Ishikawa (cell line): ENCODE measurements at regions not wholly inside any gene's neighbourhood (a gene's known extent, or its start where the extent isn't known, plus 50 kb on each side); places are given as distances from the start of the nearest gene placed in this dataset.

Experiments
- CEBPB ChIP-seq: IDR thresholded peaks from 2 replicates; pipeline ENCODE4 v1.6.1; 2012
- CREB1 ChIP-seq: IDR thresholded peaks from 2 replicates; pipeline ENCODE4 v1.6.1; 2012; ENCODE audit warnings: low read depth
- EGR1 ChIP-seq: IDR thresholded peaks from 2 replicates; pipeline ENCODE4 v1.6.1; 2012
- EP300 ChIP-seq: IDR thresholded peaks from 2 replicates; pipeline ENCODE4 v1.6.1; 2012; ENCODE audit warnings: borderline replicate concordance
- FOXM1 ChIP-seq: IDR thresholded peaks from 2 replicates; pipeline ENCODE4 v1.6.1; 2012; ENCODE audit warnings: low read depth, borderline replicate concordance
- NFIC ChIP-seq: IDR thresholded peaks from 2 replicates; pipeline ENCODE4 v1.6.1; 2012
- RAD21 ChIP-seq: IDR thresholded peaks from 2 replicates; pipeline ENCODE4 v1.6.1; 2012; ENCODE audit warnings: low read depth
- TAF1 ChIP-seq: IDR thresholded peaks from 2 replicates; pipeline ENCODE4 v1.6.1; 2012; ENCODE audit warnings: low read depth, mild to moderate bottlenecking
- TCF12 ChIP-seq: IDR thresholded peaks from 2 replicates; pipeline ENCODE4 v1.6.1; 2012; ENCODE audit warnings: low read depth
- TEAD4 ChIP-seq: IDR thresholded peaks from 2 replicates; pipeline ENCODE4 v1.6.1; 2012
- USF1 ChIP-seq: IDR thresholded peaks from 2 replicates; pipeline ENCODE4 v1.6.1; 2012
- YY1 ChIP-seq: IDR thresholded peaks from 2 replicates; pipeline ENCODE4 v1.6.1; 2012; ENCODE audit warnings: low read depth
- ZBTB7A ChIP-seq: IDR thresholded peaks from 2 replicates; pipeline ENCODE4 v1.6.1; 2012; ENCODE audit warnings: low read depth
- TF ChIP-seq, protein P1 (sequence below): IDR thresholded peaks from 2 replicates; pipeline ENCODE4 v1.6.1; 2012
- TF ChIP-seq, protein P2 (sequence below): IDR thresholded peaks from 2 replicates; pipeline ENCODE4 v1.6.1; 2012; ENCODE audit warnings: low read depth, mild to moderate bottlenecking

DNA sequence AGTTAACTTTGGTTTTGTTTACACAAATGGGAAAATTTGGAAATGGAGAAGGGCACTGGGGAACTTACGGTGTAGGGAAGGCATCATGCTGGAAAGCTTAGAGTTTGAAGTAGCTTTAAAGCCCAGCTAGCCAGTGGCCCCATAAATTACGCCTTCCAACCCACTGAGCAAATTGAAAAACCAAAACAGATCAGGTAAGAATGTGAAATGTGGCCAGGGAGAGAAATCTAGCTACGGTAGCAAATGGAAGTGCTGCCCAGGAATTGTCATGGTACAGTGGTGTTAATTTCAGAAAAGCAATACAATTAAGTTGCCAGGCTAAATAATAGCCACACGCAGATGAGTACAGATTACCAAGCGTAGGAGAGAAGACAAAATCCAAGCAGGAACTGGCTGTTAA lies 654.8 kb downstream of the PRELID2 start:
- TF ChIP-seq FOXM1 (no peak), ZBTB7A (no peak), CREB1 (no peak), TEAD4 (no peak), TCF12 (no peak), EGR1 (no peak), CEBPB (no peak), NFIC (no peak), YY1 (no peak), EP300 (no peak)
- TF ChIP-seq, protein P1, sequence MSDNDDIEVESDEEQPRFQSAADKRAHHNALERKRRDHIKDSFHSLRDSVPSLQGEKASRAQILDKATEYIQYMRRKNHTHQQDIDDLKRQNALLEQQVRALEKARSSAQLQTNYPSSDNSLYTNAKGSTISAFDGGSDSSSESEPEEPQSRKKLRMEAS: no peak
- TF ChIP-seq, protein P2, sequence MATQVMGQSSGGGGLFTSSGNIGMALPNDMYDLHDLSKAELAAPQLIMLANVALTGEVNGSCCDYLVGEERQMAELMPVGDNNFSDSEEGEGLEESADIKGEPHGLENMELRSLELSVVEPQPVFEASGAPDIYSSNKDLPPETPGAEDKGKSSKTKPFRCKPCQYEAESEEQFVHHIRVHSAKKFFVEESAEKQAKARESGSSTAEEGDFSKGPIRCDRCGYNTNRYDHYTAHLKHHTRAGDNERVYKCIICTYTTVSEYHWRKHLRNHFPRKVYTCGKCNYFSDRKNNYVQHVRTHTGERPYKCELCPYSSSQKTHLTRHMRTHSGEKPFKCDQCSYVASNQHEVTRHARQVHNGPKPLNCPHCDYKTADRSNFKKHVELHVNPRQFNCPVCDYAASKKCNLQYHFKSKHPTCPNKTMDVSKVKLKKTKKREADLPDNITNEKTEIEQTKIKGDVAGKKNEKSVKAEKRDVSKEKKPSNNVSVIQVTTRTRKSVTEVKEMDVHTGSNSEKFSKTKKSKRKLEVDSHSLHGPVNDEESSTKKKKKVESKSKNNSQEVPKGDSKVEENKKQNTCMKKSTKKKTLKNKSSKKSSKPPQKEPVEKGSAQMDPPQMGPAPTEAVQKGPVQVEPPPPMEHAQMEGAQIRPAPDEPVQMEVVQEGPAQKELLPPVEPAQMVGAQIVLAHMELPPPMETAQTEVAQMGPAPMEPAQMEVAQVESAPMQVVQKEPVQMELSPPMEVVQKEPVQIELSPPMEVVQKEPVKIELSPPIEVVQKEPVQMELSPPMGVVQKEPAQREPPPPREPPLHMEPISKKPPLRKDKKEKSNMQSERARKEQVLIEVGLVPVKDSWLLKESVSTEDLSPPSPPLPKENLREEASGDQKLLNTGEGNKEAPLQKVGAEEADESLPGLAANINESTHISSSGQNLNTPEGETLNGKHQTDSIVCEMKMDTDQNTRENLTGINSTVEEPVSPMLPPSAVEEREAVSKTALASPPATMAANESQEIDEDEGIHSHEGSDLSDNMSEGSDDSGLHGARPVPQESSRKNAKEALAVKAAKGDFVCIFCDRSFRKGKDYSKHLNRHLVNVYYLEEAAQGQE: no peak

GRCh38 chr5:145178641-145179523 lies 656.3 kb downstream of the PRELID2 start:
- TF ChIP-seq TEAD4 (0 out of 2 replicates have a peak, but pooled peaks have one; percentile 4), EP300 (no peak)

- TF ChIP-seq, protein P2: no peak
- no peak for TF ChIP-seq NFIC
- no peak for TF ChIP-seq ZBTB7A
- no peak for TF ChIP-seq FOXM1
- no peak for TF ChIP-seq TEAD4
- TF ChIP-seq EP300: no peak
These were observed 659.1 kb downstream of the PRELID2 start for GRCh38 chr5:145176041-145176440.

- TF ChIP-seq CREB1: no peak
- no peak for TF ChIP-seq RAD21
- TF ChIP-seq EGR1: no peak
- TF ChIP-seq USF1: no peak
- TF ChIP-seq FOXM1: no peak
- no peak for TF ChIP-seq TEAD4
- TF ChIP-seq CEBPB: no peak
These were observed 669.0 kb downstream of the PRELID2 start for GRCh38 chr5:145166110-145166509.

DNA sequence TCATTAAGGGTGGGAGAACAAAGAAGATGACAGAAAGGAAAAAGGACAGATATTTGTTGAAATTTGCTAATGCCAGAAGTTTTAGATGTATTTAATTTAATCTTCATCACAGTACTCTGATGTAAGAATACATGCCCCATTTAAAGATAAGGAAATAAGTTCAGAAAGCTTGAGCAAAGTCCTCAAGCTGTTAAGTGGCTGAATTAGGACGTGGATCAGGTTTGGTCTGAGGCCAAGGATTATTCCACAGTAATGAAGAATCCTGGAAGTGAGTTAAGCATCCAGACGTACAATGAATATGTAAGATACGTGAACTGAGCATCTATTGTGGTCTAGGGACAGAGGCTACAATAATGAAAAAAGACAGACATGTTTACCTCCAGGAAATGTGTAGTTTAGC lies 671.3 kb downstream of the PRELID2 start:
- TF ChIP-seq USF1 (no peak), TAF1 (no peak), EGR1 (no peak), RAD21 (no peak), FOXM1 (no peak), CREB1 (no peak), TEAD4 (no peak), YY1 (no peak), EP300 (no peak), TCF12 (no peak), NFIC (no peak), ZBTB7A (no peak)
- TF ChIP-seq, protein P2: no peak
